T-helper 2 cell treated with Interferon-gamma antibody and Interleukin-4, amounts not matched to agents 100 ng/mL and 5 ng/mL, for 36 hours (primary cell): ENCODE measurements at regions not wholly inside any gene's neighbourhood (a gene's known extent, or its start where the extent isn't known, plus 50 kb on each side); places are given as distances from the start of the nearest gene placed in this dataset.
"Not testable (repeated sequence)": the region's sequence is repeated elsewhere in the genome, so short reads cannot be mapped to it uniquely, and the experiment has no call there.

ENCODE experiments used
- intact Hi-C: fragments of 100-400 bp; cut with micrococcal nuclease; formaldehyde crosslinking; loops from one replicate; pipeline ENCODE4 v1.15.1; 2023

DNA sequence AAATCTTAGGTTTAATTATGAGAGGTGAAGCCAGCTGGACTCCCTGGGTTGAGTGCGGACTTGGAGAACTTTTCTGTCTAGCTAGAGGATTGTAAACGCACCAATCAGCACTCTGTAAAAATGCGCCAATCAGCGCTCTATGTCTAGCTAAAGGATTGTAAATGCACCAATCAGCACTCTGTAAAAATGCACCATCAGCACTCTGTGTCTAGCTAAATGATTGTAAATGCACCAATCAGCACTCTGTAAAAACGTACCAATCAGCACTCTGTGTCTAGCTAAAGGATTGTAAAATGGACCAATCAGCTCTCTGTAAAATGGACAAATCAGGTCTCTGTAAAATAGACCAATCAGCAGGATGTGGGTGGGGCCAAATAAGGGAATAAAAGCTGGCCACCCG, 345.1 kb upstream of the POT1 start:
- intact Hi-C loops = loop anchor here (10.0 kb wide), 1 partner anchor 60 kb away; no protein-coding TSS in a partner anchor

DNA sequence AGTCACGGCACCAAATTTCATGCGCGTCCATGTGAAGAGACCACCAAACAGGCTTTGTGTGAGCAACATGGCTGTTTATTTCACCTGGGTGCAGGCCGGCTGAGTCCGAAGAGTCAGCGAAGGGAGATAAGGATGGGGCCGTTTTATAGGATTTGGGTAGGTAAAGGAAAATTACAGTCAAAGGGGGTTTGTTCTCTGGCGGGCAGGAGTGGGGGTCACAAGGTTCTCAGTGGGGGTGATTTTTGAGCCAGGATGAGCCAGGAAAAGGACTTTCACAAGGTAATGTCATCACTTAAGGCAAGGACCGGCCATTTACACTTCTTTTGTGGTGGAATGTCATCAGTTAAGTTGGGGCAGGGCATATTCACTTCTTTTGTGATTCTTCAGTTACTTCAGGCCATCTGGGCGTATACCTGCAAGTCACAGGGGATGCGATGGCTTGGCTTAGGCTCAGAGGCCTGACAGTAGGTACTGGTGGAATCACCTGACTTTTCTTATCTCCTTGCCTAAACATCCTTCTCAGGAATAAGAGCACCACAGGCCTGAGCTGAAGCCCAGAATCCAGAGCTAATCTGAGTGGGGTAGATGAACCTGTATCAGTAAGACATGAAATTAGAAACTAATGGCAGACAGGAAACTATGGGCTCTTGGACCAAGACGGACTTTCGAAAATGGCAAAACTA, 334.7 kb upstream of the POT1 start:
- intact Hi-C loops = not testable (repeated sequence)

DNA sequence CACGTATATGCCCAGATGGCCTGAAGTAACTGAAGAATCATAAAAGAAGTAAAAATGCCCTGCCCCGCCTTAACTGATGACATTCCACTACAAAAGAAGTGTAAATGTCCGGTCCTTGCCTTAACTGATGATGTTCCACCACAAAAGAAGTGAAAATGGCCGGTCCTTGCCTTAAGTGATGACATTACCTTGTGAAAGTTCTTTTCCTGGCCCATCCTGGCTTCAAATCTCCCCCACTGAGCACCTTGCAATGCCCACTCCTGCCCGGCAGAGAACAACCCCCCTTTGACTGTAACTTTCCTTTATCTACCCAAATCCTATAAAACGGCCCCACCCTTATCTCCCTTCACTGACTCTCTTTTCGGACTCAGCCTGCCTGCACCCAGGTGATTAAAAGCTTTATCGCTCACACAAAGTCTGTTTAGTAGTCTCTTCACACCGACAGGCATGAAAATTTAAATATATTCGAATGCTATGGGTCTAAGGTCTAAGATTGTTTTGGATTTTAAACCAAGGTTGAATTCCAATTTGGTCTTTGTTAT, 329.3 kb upstream of the POT1 start:
- intact Hi-C loops = not testable (repeated sequence)

DNA sequence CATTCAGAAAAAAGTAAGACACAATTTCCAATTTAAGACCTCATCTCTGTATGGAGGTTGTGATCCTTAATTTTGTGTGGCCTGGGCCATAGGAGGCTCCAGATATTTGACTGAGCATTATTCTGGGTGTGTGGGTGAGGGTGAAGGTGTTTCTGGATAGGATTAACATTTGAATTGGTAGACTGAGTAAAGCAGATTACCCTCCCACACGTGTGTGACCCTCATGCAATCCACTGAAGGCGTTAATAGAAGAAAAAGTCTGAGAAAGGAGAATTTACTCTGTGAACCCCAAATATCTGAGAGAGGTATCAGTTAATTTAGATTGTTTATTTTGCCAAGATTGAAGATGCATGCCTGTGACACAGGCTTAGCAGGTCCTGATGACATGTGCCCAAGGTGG, 328.0 kb upstream of the POT1 start:
- intact Hi-C loops = no loop called here

DNA sequence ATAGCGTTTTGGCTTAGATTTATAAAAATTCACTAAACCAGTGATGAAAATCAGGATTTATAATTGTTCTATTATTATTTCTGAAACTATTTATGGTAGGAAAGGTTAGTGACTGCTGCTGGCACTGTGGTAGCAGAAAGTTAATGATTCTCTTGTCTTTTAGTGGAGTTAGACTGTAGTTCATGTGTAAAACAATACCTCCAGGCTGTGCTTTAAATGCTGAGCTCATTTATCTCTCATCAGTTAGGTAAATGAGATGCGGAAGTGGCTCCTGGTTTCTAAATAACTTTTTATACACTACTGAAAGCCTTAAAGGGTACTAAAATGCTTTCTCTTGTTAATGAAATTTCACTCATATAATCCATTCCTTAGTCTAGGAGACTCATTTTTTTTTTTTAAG, 326.8 kb upstream of the POT1 start:
- intact Hi-C loops = no loop called here

DNA sequence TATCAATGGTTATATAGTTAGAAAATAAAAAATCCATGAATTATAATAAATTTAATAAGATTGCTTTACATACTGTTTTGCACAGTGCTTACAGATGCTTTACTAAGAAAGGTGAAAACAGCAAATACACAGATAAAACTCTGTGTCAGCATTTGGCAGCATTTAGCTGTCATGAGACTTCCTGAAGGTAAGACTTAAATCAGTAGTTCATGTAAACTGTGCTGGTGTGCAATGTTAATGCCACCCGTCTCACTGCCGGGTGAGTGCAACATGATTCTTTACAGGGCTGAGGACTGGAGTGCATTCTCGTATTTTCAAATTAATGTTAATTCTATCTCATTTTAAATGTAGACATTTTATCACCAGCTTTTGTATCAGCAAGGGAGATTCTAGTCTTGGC, 326.2 kb upstream of the POT1 start:
- intact Hi-C loops = no loop called here

DNA sequence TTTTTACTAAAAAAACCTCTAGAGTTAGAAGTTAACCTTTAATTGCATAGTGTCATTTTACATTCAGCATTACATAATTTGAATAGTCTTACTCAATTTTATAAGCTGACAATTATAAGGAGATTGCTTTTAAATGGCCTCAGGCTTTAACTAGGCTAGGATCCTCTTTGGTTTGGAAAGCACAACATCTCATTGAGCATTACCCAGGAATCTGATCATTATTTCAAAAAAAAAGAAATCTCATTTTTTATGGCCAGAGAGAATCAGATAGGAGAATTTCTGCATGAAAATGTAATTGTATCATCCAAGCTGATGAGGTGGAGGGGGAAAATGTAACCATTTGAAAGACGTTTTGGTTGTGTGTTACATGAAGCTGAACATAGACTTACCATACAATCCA, 324.9 kb upstream of the POT1 start:
- intact Hi-C loops = no loop called here

DNA sequence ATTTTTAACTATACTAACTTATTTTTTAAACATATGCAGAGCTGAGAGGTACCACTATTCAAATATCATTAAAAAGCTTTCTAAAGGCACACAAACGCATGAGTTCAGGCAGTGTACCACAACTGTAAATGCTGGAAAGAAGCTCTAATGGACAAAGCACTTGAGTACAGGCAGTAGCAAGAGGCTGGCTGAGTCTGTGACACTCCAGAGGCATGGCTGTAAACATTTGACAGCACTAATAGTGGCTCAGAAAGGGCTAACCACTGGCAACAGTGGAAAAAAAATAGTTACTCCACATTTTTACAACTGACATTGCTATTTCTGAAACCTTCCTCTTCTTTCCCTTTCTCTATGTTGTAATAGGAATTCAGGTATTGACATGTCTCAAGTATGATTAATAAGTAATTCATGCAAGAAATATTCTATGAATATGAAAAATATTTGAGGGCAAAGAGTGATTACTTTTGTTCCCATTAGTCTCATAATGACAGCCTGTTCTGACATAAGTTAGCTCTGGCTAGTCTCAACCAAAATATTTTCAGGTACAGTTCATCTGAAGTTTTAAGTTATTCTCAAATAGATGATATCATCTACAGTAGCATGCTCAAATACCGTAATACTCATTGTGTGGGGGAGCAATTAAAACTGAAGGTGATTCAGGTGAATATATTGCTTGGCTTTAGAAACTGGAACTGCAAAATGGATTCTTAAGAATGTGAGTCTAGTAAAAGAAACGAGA, 324.0 kb upstream of the POT1 start:
- intact Hi-C loops = no loop called here

DNA sequence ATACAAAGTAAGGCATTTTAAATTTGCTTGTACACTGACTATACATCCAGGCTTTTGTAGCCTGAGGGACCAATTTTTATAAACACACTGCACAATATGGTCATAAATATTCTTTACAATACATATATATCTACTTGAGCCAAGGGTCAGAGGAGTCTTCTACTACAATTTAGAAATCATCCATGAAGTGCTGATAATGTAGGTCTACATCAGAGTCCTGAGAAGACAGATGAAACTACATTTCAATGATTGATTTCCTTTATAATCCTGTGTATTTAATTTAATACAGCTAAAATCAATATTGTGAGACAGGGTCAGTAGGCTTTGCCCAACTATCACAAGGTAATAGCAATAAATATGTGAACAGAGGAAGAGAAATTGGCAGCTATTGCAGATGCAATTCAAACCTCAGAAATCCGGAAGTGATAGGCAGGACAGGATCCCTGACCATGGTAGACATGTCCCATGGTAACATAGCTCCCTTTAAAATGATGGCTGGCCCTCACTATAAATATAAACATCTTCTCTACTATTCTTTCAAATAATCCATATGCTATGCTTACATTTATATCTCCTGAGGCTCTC, 318.0 kb upstream of the POT1 start:
- intact Hi-C loops = no loop called here

DNA sequence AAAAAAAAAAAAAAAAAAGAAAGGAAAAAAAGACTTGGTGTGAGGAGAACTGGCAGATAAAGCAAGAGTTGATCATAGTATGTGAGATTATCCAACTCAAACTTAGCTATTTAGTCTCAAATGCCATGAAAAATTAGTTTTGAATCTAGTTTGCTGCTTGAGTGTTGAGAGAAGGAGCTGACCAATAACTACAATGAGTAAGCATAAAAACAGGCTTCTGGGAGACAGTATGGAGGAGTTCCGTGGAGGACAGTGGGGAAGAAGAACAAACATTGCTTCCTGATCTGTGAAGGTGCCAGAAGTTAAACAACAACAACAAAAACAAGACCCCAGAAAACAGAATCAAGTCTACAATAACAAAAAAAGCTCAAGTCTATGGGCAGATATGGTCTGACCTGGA, 317.1 kb upstream of the POT1 start:
- intact Hi-C loops = no loop called here

DNA sequence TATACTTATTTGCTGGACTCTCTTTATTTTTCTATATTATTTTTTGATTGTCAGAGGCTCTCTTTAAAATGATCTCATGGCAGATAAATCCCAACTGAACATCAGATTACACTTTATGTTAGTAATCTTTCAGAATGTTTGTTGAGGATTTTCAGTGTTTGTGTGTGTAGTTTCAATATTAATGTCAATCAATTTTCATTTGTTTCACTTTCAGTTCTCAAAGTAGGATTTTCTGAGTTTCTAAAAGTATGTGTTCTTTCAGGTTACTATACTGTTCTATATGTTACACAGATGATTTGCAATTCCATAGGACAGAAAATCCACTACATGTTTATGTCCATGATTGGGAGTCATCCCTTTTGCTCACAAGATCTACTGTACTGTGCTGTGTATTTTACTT, 311.9 kb upstream of the POT1 start:
- intact Hi-C loops = no loop called here

DNA sequence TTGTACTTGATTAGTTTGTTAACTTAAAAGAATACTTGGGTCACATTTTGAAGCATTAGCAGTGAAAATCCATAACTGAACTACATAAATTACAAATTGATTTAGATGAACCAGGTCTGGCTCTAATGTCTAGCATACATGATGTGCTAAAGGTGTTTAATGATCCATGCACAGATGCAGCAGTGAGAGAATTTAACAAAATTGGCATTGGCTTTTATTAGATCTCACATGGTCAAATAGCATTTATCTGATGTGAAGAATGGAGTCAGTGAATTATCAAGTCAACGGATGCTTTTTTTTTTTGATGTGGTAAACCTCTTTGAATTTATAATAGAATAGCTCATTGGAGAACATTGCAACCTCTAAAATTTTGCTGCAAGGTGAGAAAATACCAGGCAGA, 293.0 kb upstream of the POT1 start:
- intact Hi-C loops = no loop called here

DNA sequence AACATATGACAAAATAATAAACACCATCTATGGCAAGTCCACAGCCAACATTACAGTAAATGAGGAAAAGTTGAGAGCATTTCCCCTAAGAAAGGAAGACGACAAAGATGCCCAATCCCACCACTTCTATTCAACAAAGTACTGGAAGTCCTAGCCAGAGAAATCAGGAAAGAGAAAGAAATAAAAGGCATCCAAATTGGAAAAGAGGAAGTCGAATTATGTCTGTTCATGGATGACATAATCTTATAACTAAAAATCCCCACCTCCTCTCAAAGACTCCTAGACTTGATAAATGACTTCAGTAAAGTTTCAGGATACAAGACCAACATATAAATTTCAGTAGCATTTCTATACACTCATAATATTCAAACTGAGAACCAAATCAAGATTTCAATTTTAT, 288.5 kb upstream of the POT1 start:
- intact Hi-C loops = loop anchor here (10.0 kb wide), 1 partner anchor 57 kb away; no protein-coding TSS in a partner anchor

DNA sequence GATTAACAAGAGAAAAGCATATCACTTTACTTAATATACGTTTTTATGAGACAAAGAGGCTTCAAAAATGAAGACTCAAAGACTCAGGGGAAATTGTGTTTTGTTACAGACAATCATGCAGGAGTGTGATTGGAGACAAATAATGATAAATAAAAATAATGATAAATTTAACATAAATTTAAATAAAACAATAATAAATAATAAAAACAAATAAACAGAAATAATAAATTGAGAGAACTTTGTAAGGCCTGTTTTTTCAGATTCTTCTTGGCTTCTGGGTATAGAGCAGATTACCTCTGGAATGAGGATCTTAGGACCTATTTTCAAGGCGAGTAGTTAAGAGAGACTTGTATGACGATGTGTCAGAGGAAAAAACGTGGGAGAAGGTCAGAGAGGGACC, 271.4 kb upstream of the POT1 start:
- intact Hi-C loops = no loop called here

DNA sequence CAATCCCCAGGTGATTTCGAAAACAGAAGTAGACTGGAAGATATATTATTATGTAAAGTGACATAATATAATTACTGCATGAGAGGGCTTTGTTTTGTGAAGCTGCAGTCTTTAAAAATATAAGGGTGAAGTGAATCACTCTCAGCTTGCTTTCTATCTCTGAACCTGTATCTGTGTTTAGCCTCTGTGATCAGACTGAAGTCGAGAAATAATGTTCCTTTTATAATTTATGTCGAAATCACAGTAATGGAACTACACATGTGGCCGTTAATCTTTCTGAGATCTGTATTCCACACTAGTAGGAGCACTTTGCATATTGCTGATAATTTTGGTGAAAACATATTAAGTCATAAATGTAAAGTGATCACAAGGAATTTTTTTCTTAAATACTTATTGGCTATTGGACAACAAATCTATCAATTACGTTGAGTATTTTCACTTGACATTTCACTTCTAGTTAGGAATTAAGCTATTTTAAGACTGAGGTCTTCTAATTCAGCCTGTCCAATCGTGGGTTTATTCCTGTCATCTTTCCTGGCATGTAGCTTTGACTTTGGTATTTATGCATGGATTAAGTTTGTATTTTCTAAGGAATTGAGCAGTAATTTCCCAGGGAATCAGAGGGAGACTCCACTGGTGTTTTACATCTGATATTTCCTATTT, 268.2 kb upstream of the POT1 start:
- intact Hi-C loops = no loop called here

DNA sequence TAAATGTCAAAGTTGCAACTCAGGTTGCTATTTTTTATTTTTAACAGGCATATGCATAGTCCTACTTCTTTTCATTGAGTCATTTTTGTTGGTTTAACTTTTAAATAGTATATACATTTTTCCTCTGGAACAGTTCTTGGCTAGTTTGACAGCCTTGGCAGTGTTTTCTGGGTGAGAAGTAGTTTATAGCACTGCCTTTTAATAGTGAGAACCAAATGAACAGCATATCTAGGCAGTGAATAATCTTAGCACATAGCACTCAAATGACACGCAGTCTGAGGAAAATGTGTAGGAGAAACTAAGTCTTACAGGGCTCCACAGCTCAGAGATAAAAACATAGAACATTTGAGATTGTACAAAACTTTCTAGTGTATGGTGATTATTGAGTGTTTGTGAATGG, 265.5 kb upstream of the POT1 start:
- intact Hi-C loops = no loop called here

DNA sequence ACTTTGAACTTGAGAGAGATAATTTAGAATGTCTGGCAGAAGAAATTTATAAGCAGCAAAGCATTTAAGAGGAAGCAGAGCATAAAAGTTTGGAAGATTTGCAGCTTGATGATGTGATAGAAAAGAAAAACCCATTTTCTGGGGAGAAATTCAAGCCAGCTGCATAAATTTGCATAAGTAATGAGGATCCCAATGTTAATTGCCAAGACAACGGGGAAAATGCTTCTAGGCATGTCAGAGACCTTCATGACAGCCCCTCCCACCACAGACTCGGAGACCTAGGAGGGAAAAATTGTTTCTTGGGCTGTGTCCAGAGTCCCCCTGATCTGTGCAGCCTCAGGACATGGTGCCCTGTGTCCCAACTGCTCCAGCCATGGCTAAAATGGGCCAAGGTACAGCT, 263.6 kb upstream of the POT1 start:
- intact Hi-C loops = no loop called here

DNA sequence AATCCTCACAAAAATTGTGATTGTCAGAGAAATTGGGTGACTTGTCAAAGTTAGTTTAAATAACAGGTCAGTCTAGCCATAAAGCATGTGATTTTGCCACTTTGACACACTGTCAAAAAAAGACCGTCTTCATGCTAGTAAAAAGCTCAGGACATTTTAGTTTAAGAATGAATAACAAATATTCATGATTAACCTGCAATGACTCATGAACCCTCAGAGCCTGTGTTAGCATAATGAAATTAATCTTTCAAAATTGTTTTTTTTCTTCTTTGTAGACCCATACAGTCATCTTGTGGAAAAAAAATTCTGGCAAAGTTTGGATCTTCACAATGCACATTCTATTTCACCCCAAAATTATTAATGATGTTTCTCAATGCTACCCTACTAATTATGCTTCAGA, 255.2 kb upstream of the POT1 start:
- intact Hi-C loops = no loop called here

DNA sequence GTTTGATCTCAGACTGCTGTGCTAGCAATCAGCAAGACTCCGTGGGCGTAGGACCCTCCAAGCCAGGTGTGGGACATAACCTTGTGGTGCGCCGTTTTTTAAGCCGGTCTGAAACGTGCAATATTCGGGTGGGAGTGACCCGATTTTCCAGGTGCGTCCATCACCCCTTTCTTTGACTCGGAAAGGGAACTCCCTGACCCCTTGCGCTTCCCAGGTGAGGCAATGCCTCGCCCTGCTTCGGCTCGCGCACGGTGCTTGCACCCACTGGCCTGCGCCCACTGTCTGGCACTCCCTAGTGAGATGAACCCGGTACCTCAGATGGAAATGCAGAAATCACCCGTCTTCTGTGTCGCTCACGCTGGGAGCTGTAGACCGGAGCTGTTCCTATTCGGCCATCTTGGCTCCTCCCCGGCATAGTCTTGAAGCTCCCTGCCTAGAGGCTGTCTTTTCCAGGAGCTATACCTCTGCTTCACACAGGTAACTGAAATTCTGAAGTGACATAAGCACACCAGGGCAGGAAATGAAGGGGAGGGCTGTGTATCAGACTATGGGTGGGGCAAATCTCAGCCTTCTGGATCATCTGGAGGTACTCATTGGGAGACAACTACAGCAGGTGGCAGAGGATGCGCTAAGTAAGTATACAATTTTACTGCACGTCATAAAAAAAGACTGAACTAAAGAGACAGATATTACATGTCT, 252.1 kb upstream of the POT1 start:
- intact Hi-C loops = not testable (repeated sequence)

DNA sequence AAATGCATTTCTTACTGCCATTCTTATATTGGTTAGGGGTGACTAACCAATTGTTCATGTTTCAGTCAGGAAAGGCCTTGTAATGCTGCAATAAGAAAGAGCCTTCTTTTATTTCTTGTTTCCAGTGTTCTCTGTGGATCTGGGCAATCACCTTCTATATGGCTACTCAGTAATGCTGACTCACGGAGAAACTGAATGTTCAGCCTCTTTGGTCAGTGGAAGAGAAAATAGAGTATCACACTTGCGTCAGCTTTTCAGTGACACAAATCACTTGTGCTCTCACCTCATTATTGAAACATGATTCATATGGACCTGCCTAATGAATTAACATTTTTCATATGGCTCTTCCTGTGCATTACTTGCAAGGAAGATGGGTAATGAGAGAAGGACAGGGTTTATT, 243.9 kb upstream of the POT1 start:
- intact Hi-C loops = no loop called here

DNA sequence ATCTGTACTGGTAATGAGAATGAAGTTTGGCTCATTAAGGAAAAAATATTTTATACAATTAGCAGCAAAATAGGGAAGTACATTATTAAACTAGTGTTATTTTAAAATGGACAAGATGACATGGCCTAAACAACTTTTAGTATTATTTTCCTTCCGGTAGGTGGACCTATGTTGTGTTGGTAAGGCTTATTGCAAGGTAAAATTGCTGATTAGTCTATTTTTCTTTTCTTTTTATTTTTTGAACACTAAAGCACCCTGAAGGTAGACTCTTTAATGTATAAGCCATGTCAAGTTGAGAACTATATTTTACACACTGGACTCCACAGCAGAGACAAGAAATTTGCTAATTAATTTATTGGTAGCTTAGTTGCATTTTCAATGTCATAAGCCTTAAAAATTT, 239.5 kb upstream of the POT1 start:
- intact Hi-C loops = no loop called here
